CD4-positive, alpha-beta T cell treated with Interferon alpha-2 for 1 hour (primary cell): ENCODE measurements at regions not wholly inside any gene's neighbourhood (a gene's known extent, or its start where the extent isn't known, plus 50 kb on each side); places are given as distances from the start of the nearest gene placed in this dataset.
"Not testable (repeated sequence)": the region's sequence is repeated elsewhere in the genome, so short reads cannot be mapped to it uniquely, and the experiment has no call there.

ENCODE experiments used
- DNase-seq, 2 donors: peaks; one replicate each; pipeline ENCODE4 v3.0.0-alpha.2; 2020 to 2022

DNA sequence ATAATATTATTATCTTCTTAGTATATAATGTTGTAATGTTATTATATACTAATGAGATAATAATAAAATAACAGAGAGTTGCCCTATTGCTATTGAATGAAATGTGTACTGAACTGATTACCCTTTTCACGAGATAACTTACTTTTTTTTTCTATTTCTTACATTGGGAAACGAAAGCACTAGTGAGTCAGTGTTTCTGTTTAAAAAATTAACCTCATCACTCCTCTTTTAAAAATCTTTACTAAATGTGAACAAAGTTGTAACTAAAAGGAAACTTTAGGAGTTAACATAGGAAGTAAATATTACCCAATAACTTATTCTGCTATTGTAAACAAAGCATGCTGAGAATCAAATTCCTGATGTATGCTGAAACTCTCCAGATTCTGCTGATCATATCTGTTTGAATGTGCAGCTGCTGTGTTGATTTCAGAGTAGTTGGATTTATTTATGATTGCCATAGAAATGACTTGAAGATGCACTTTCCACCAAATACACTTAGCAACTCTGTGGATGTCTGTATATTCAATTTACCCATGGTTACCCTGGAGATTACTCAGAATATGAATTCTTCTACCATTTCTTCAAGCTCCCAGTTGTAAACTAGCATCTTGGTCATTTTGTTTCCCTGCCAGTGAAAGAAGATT is 523.4 kb downstream of the TENT5A start:
- no peak for DNase-seq

GRCh38 chr6:81226957-81227356 is 525.5 kb downstream of the TENT5A start:
- DNase-seq: no peak

DNA sequence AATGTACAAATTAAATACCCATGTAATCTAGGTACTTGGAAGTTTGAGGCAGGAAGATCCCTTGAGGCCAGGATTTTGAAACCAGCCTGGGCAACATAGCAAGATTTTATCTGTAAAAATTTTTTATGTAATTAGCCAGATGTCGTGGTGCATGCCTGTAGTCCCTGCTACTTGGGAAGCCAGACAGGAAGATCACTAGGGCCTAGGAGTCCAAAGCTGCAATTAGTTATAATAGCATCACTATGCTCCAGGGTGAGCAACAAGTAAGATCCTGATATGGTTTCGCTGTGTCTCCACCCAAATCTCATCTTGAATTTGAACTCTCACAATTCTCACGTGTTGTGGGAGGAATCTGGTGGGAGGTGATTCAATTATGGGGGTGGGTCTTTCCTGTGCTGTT is 535.8 kb downstream of the TENT5A start:
- no peak for DNase-seq

- no peak for DNase-seq
These were observed 537.4 kb downstream of the TENT5A start for GRCh38 chr6:81215092-81215432.

DNA sequence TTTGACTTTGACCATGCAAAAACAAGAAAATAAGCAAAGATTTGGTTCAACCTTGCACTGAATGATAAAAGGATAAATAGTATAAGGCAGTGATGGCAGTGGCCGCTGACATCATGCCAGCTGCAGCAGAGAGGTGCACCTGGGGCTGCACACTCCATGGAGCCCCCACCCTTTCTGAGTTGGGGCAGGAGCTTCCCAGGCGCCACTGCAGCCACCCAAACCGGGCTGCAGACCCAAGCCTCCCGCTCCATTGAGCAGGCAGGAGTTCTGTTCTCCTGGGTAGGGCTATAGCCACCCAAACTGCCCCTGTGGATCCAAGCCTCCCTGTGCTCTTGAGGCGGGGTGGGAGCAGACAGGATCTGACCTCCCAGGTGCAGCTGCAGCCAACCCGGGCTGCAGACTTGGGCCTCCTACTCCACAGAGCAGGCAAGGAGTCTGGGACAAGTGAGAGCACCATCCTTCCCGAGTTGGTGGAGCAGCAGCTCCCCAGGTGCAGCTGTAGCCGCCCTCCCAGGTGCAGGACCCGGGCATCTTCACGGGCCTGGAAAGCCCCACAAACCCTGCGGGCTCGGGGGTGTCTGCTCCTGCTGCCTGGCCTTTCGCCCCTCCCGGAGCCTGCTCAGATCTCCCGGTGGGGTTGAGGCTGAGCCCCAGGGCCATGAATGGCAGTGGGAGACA is 537.9 kb downstream of the TENT5A start:
- no peak for DNase-seq

DNA sequence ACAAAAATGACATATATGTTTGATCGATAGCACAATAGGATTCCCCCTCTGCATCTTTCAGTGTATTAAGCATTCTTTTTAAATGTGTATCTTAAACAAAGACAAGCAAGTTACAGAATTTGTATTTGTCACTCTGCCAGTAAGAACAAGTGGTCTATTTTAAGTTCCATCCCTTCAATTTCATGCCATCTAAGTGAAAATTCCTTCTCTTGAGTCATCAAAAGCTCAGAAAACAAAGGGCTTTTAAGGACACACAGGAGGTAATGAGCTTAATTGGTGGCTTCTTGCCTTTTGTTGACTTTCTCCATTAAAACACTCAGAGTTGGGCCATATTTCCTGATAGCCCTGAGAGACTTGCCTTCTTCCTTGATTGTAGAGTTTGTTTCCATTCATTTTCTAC is 547.8 kb downstream of the TENT5A start:
- DNase-seq: no peak

- DNase-seq: no peak
These were observed 558.1 kb downstream of the TENT5A start for GRCh38 chr6:81194374-81194773.

- DNase-seq: no peak
These were observed 580.3 kb downstream of the TENT5A start for GRCh38 chr6:81172056-81172740.

DNA sequence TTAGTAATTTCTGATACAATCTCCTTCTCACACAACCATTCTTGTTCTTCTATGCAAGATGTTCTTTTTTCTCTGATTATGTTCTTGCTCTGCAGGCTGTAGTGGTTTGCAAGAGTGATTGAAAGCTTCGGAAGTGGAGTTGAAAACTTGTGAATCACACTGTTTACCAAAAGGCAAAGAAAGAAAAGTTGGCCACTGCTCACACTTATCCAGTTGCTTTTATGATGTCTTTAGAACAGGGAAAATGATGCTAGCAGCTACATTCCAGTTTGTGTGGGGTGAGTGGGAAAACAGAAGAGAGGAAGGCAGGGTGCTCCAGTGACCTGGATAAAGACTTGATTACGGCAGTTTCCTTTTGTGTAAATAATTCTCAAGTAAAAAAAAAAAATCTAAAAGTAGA is 583.3 kb downstream of the TENT5A start:
- no peak for DNase-seq

- DNase-seq: no peak
These were observed 585.7 kb downstream of the TENT5A start for GRCh38 chr6:81166770-81167169.

- no peak for DNase-seq
These were observed 593.5 kb downstream of the TENT5A start for GRCh38 chr6:81158956-81159355.

DNA sequence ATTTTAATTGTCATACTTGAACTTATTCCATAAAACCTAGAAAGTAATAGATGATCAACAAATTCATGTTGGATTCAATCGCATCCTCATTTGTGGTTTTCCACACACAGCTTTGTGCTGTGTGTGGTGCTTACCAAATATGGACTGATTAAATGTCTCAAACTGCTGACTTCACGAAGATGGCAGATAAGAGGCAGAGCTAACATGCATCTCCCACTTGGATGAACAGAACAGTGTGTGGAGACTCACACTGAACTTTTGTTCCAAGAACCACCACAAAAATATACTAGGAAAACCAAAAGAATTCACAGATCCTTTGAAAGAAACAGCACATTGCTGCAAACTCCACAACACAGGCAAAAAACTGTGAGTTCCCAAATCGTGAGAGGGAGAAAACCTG is 603.7 kb downstream of the TENT5A start:
- no peak for DNase-seq

DNA sequence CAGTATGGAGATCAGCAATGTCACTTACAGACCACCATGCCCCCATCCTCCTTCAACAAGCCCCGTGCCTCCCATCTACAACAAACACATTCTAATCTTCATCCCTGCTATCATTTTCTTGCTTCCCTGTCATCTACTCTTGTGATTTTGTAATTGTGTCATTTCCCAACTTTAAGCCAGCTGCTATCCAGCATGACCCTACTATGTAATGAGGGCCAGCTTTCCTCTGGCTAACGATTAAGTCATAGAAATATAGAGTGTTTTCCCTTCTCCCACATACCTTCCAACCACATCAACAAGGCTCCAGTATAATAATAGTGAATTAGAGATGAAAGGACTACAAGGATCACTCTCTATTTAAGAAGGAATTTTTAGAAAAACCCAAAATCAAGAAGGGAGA is 607.0 kb downstream of the TENT5A start:
- DNase-seq: no peak

- no peak for DNase-seq
These were observed 608.1 kb downstream of the TENT5A start for GRCh38 chr6:81144346-81144745.

DNA sequence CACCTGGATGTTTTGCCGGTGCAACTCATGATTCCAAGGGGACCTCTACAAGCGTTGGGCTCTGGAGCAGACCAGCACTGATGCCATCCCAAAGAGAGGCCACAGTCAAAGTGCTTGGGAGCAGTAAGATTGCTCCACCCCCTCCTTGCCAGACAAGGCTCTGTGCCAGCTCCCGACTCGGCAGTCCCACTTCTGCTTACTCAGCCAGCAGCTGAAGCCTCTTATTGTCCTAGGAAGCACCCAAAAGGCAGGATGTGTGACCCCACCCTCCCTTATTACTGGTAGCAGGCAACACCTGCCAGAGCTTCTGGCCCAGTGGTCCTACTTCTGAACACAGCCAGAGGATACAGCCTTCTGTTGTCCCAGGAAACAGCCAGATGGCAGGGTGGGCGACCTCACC is 614.2 kb downstream of the TENT5A start:
- DNase-seq: no peak

- DNase-seq: no peak
These were observed 621.5 kb downstream of the TENT5A start for GRCh38 chr6:81130969-81131368.

GRCh38 chr6:81130061-81130460 is 622.4 kb downstream of the TENT5A start:
- DNase-seq: no peak

DNA sequence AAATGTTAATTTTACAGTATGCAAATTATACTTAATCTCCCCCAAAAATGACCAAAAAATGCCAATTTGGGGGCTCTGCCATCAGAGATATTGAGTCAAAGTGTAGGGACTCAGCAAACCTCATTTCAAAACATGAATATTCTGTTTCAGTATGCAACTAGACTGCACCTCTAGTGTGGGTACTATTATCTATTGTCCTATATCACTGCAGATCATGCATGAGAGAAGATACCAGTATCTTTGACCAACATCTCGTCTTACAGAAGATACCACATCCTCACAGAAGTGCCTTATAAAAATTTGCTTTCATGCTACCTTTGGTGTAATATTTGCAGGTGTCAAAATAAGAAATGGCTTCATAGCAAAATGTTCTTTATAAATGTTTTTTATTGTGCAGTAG is 623.8 kb downstream of the TENT5A start:
- DNase-seq: no peak

DNA sequence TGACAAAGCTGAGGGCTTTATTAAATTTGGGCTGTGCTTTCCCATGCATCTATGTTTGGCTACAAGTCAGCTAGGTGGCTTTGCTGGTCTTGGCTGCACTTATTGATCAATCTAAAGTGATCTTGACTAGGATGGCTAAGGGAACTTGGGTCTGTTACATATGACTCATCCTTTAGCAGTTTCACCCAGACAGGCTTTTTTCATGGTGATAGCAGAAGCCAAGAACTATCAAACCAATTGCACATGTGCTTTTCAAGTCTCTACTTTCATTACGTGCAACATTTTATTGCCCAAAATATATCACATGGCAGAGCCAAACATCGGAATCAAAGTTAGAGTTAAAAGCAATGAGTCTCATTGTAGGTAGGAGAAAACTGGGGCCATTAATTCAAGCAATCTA is 626.3 kb downstream of the TENT5A start:
- no peak for DNase-seq

DNA sequence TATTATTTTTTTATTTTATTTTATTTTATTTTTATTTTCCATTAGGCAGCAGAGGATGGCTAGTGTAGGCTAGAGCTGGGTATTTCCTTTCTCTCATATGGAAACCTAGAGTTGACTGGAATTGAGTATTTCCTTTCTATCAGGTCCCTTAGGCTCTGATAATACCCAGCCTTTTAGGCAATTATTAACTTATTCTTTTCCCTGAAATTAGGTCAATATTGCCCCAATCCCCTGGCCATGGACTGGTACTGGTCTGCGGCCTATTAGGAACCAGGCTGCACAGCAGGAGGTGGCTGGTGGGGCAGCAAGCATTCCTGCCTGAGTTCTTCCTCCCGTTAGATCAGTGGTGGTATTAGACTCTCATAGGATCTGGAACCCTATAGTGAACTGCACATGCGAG is 632.2 kb downstream of the TENT5A start:
- no peak for DNase-seq

DNA sequence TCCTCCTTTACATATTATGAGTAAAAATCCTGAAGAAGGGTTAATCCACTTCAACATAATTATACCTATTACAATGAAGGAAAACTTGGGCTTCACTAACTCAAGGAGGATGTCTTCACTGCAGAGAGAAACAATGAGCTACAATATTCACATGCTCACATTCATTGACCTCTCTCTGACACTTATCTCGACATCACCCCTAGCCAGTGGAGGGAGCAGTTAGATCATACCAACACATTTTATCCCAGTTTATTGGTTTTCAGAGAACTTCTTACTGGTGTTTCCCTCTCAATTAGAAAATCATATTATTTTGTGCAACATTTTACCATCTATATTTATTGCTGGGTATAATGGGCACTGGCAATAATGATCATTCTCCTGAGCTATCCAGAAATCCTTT is 646.5 kb downstream of the TENT5A start:
- DNase-seq: no peak

DNA sequence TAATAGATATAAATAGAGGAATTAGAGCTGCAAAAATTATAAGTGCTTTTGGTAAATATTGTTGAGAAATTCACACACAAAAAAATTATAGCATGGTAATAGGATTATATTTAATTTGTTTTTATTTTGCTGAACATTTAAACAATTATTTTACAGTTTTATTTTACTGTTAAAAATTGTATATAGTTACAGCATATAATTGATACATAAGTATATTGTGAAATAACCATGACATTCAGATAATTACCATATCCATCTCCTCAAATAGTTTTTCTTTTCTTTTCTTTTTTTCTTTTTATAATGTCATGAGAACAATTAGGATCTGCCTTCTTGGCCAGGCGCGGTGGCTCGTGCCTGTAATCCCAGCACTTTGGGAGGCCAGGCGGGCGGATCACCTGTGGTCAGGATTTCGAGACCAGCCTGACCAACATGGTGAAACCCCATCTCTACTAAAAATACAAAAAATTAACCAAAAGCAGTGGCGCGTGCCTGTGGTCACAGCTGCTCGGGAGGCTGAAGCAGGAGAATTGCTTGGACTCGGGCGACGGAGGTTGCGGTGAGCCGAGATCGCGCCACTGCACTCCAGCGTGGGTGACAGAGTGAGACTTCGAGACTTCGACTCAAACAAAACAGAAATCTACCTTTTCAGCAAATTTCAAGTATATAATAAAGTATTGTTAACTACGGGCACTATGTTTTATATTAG is 654.2 kb downstream of the TENT5A start:
- no peak for DNase-seq

DNA sequence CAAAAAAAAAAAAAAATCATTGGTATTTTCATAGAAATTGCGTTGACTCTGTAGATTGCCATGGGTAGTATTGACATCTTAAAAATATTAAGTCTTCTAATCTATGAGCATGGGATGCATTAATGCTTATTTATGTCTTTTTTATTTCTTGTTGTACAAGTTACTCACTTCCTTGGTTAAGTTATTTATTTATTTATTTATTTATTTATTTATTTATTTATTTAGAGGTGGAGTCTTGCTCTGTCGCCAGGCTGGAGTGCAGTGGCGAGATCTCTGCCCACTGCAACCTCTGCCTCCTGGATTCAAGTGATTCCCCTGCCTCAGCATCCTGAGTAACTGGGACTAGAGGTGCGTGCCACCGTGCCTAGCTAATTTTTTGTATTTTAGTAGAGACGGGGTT is 656.0 kb downstream of the TENT5A start:
- not testable (repeated sequence) for DNase-seq

- DNase-seq: no peak
These were observed 659.4 kb downstream of the TENT5A start for GRCh38 chr6:81093051-81093450.
